Thymus (tissue), 11 donors: ENCODE measurements at regions not wholly inside any gene's neighbourhood (a gene's known extent, or its start where the extent isn't known, plus 50 kb on each side); places are given as distances from the start of the nearest gene placed in this dataset.

ENCODE experiments used
- DNase-seq, 9 donors: peaks; one replicate each; pipeline ENCODE4 v3.0.0-alpha.2; 2013; ENCODE audit warnings: low spot score in 9 of 9, low read depth in 6 of 9, missing footprints in 1 of 9
- H3K27ac ChIP-seq, 2 donors: one replicate each; pipeline ENCODE4 v1.5.1; 2013; ENCODE audit warnings: control low read depth in 1 of 2, low read depth in 1 of 2, low read length in 1 of 2, mild to moderate bottlenecking in 1 of 2, moderate library complexity in 1 of 2
- H3K27me3 ChIP-seq, 2 donors: one replicate each; pipeline ENCODE4 v1.5.1; 2013; ENCODE audit warnings: low read length in 1 of 2; ENCODE audit not compliant: control insufficient read depth in 2 of 2, insufficient read depth in 1 of 2
- H3K36me3 ChIP-seq, 2 donors: one replicate each; pipeline ENCODE4 v1.5.1; 2013; ENCODE audit warnings: low read length in 1 of 2, mild to moderate bottlenecking in 1 of 2, moderate library complexity in 1 of 2; ENCODE audit not compliant: control insufficient read depth in 2 of 2, insufficient read depth in 2 of 2
- H3K4me1 ChIP-seq, 2 donors: one replicate each; pipeline ENCODE4 v1.5.1; 2013; ENCODE audit warnings: low read length in 2 of 2; ENCODE audit not compliant: control insufficient read depth in 2 of 2, insufficient read depth in 2 of 2
- H3K4me3 ChIP-seq, 2 donors: one replicate each; pipeline ENCODE4 v1.5.1; 2013; ENCODE audit warnings: low read length in 2 of 2, control low read depth in 1 of 2, mild to moderate bottlenecking in 1 of 2
- H3K9me3 ChIP-seq, 2 donors: one replicate each; pipeline ENCODE4 v1.5.1; 2013; ENCODE audit warnings: low read length in 1 of 2, mild to moderate bottlenecking in 1 of 2; ENCODE audit not compliant: control insufficient read depth in 2 of 2, insufficient read depth in 1 of 2
- WGBS: extraction: QIAGEN DNeasy Blood & Tissue Kit; methylation state at CpG from one replicate; pipeline ENCODE4 v1.1.7; 2013; 5-methylcytosine and 5-hydroxymethylcytosine counted together
- donor health status: healthy.

DNA sequence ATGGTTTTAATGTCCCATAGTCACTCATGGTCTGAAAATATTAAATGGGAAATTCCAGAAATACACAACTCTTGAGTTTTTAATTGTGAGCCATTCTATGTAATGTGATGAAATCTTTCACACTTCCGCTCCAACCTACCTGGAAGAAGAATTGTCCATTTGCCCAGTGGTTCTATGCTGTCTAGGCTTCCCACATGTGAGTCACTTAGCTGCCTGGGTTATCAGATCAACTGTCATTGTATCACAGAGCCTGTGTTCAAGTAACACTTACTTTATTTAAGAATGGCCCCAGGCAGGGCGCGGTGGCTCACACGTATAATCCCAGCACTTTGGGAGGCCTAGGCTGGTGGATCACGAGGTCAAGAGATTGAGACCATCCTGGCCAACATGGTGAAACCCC lies 1450.5 kb downstream of the EFNB2 start:
- WGBS, result 79% methylated on average over 5 of the region's 5 CpGs
- Histone ChIP-seq H3K9me3 (no peaks in the 10 kb centered on the region), H3K27ac (no peak overlapping the region), H3K36me3 (no peaks in the 10 kb centered on the region), H3K4me3 (no peak overlapping the region), H3K4me1 (no peaks in the 10 kb centered on the region), H3K27me3 (no peaks in the 10 kb centered on the region)
- DNase-seq, result no peak

DNA sequence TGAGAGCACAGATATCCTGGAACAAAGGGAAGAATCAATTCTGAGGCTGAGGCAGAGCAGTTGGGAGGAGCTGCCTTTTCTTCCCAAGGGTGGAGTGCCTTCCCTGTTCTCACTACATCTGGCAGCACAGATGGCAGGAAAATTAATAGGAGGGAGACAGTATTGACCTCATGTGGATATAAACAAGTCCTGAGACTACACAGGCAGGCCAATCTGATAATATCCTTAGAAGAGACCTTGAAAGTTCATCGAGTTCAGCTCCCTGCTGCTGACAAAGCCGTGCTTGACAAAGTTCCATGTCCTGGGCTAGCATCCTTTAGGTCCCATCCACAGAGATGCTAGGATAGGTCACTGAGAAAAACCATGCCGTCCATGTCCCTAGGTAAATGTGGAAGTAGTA lies 1451.5 kb downstream of the EFNB2 start:
- Histone ChIP-seq H3K4me3 (no peak overlapping the region), H3K36me3 (no peaks in the 10 kb centered on the region), H3K27ac (no peak overlapping the region), H3K27me3 (no peaks in the 10 kb centered on the region), H3K4me1 (no peaks in the 10 kb centered on the region), H3K9me3 (no peaks in the 10 kb centered on the region)
- 95% methylated on average over 3 of the region's 3 CpGs for WGBS
- DNase-seq, result no peak

DNA sequence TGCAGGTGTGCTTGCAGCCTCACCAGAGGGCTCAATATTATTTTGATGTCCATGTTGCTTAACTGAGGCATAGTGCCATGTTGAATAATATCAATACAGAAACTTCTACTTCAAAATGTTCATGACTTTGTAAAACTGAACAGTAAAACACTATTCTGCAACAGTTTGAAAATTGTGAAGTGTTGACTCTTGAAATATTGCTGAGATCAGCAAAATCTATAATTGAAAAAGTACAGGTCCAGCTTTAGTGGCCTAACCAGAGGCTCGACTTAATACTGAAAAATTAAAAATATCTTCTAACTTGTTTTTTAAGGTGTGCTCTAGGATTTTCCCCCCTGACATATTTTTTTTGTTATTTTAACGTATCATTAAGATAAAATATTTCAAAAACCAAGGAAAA lies 1460.7 kb downstream of the EFNB2 start:
- H3K4me1 ChIP-seq, result no peaks in the 10 kb centered on the region
- H3K9me3 ChIP-seq, result peaks cover 0 to 5% of the 10 kb centered on the region in 2 donors
- H3K36me3 ChIP-seq, result no peaks in the 10 kb centered on the region
- DNase-seq, result no peak
- H3K27me3 ChIP-seq, result no peaks in the 10 kb centered on the region
- WGBS, result 95% methylated on average over 2 of the region's 2 CpGs
- no peak overlapping the region for H3K27ac ChIP-seq
- H3K4me3 ChIP-seq, result no peak overlapping the region

DNA sequence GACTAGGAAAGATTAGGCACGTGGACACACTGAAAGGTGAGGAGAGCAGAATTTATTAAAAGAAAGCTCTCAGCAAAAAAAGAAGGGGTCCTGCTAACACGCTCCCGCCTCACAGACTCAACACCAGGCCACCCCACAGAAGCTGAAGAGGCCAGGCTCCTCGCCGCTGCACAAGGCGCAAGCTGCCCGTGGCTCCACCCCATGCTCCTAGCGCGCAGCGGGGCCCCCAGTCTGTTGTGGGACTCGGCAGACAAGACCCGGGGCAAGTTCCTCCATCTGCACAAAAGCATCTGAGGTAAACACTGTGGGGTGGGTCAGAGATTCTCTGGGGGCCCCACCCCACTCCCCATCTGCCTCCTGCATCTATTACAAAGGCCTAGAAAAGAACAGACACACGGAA lies 1462.4 kb downstream of the EFNB2 start:
- no peak for DNase-seq
- Histone ChIP-seq H3K27me3 (no peaks in the 10 kb centered on the region), H3K4me3 (no peak overlapping the region), H3K27ac (no peak overlapping the region), H3K9me3 (peaks cover 0 to 5% of the 10 kb centered on the region in 2 donors), H3K4me1 (no peaks in the 10 kb centered on the region), H3K36me3 (no peaks in the 10 kb centered on the region)
- 98% methylated on average over 13 of the region's 13 CpGs for whole genome bisulfite sequencing

DNA sequence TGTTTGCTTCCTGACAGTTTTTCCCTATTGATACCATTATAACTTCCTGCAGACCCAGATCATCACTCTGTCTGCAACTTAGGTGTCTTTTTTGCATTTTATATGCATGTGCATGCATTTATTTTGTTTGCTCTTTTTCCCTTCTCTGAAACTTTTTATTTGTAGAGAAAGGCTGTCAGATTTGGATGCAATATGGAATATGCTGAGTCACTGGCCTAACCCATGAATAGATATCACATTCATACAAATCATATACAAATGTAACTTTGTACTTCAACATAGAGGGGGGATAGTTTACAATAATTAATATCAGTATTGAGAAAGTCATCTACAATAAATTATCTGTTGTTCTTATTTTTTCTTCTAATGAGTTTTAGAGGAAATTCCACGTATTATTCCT lies 1465.0 kb downstream of the EFNB2 start:
- Histone ChIP-seq H3K4me3 (no peak overlapping the region), H3K4me1 (no peaks in the 10 kb centered on the region), H3K27me3 (no peaks in the 10 kb centered on the region), H3K9me3 (peaks cover 0 to 9% of the 10 kb centered on the region in 2 donors), H3K36me3 (no peaks in the 10 kb centered on the region), H3K27ac (no peak overlapping the region)
- no peak for DNase-seq
- whole genome bisulfite sequencing, result 96% methylated on average over 1 of the region's 1 CpG

DNA sequence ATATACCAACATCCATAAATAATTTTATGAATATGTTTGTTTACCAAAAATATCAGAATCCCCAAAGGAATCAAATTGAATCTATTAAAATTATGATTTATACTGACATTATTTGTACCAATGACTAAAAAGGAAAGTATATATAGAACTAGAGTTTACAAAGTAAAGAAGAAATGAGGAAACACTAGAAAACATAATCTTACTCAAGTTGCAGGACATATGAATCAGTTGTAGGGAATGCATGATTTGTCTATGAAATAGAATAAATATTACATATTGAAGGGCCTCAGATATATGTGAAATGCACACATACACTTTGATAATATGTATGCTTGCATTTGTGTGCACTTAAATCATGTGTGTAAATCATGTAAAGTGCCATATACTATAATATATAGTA lies 1466.4 kb downstream of the EFNB2 start:
- Histone ChIP-seq H3K4me3 (no peak overlapping the region), H3K36me3 (no peaks in the 10 kb centered on the region), H3K27ac (no peak overlapping the region), H3K4me1 (no peaks in the 10 kb centered on the region), H3K9me3 (peaks cover under 1 to 10% of the 10 kb centered on the region in 2 donors), H3K27me3 (no peaks in the 10 kb centered on the region)
- no peak for DNase-seq

DNA sequence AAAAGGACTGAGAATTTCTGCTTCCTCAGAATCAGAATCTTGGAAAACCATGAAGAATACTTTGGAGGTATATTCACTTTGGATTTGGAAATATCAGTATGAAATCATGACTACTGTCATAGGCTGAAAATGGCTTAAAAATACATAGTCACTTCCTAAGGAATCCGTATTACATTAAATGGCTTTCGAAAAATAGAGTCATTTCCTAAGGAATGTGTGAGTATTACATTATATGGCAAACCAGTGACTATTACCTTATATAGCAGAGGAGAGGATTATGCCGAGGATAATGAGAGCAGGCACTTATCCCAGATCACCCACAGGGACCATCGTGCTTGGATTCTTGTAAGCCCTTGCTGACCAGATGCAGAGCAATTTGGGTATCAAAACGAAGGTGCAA lies 1471.8 kb downstream of the EFNB2 start:
- Histone ChIP-seq H3K4me1 (no peaks in the 10 kb centered on the region), H3K27ac (no peak overlapping the region), H3K36me3 (no peaks in the 10 kb centered on the region), H3K4me3 (no peak overlapping the region), H3K27me3 (no peaks in the 10 kb centered on the region), H3K9me3 (peaks cover 1 to 17% of the 10 kb centered on the region in 2 donors)
- WGBS, result 96% methylated on average over 5 of the region's 5 CpGs
- DNase-seq, result no peak

DNA sequence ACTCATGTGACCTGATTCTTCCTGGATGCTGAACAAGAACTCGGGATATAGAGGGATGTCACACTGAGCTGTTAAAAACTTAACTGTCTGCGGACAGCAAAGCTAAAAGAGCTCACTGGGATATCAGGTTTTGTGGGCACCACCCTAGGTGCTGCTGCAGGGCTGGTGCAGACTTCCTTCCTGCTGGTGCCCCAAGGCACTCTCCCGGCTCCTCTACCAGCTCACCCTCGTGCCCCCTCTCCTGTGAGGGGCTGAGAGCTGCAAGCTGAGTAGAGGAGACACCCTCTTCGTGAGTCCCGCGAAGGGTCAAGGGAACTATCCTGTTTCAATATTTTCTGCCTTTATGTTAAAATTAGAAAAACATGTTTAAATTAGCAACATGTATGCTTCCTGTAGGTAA lies 1475.7 kb downstream of the EFNB2 start:
- Histone ChIP-seq H3K27me3 (no peaks in the 10 kb centered on the region), H3K4me1 (no peaks in the 10 kb centered on the region), H3K36me3 (no peaks in the 10 kb centered on the region), H3K4me3 (no peak overlapping the region), H3K9me3 (peaks cover 1 to 14% of the 10 kb centered on the region in 2 donors), H3K27ac (no peak overlapping the region)
- 88% methylated on average over 7 of the region's 7 CpGs for WGBS
- no peak for DNase-seq

DNA sequence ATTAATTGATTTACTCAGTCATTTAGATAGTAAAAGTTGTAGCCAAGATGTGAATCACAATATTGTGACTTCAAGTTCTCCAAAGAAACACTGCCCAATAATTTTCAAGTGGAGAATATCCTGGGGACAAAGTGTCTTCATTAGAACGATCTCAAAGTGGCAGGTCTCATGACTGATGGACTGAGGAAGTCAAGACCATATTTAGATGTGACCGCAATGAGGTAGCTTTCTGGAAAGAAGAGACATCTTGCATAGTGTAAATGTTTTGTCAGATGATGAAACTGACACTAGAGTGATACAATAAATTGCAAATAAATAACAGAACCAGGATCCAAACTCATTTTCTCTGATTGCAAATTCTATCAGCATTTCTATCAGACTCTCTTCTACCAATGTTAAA lies 1476.9 kb downstream of the EFNB2 start:
- H3K4me1 ChIP-seq, result no peaks in the 10 kb centered on the region
- H3K36me3 ChIP-seq, result no peaks in the 10 kb centered on the region
- 89% methylated on average over 2 of the region's 2 CpGs for WGBS
- no peaks in the 10 kb centered on the region for H3K27me3 ChIP-seq
- H3K27ac ChIP-seq, result no peak overlapping the region
- H3K9me3 ChIP-seq, result peaks cover 0 to 8% of the 10 kb centered on the region in 2 donors
- DNase-seq, result no peak
- no peak overlapping the region for H3K4me3 ChIP-seq

DNA sequence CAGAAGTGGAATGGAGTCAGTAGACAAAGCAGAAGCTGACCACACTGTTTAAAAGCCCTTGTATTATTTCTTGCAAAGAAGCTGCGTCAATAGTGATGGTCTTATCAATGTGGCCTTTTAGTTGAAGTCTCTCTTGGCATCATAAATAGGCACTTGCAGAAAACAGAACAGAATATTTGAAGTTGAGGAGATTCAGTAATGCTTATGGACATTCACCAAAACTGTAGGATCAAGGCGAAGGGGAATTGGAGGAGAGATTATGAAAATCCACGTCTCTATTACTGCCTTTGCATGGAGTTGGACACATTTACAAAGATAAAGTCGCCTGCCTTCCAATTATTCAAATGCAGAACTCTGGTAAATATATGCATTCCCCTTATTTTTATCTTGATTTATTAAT lies 1482.8 kb downstream of the EFNB2 start:
- Histone ChIP-seq H3K27ac (no peak overlapping the region), H3K36me3 (no peaks in the 10 kb centered on the region), H3K27me3 (no peaks in the 10 kb centered on the region), H3K4me3 (no peak overlapping the region), H3K9me3 (no peaks in the 10 kb centered on the region), H3K4me1 (no peaks in the 10 kb centered on the region)
- no peak for DNase-seq
- WGBS, result 98% methylated on average over 4 of the region's 4 CpGs
